ENCODE measurements at regions not wholly inside any gene's neighbourhood (a gene's known extent, or its start where the extent isn't known, plus 50 kb on each side); places are given as distances from the start of the nearest gene placed in this dataset.

DNA sequence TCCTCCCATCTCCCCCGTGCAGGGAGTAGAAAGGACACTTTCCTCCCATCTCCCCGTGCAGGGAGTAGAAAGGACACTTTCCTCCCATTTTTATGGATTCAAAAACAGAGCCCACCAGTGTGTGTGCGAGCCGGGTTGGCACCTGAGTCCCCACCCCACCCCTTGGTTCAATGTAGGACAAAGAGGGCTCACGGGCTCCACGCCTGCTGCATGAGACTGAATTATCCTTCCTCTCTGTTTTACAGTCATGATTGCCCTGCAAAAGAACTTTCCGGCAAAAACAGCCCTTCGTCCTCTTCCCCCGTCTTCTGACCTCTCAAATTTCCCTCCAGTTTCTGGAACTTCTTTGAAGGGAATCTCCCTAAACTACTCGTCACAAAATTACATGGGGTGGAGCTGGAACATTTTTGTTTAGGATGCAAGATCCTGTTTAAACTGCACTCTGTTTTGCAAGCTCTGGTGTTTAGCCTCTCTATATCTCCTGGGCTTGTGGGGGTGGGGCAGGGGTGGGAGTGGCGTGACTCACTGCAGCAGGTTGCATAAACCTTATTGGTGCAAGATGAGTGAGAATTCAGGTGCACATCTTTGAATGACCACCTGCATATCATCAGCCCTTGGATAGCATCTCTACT, 99.8 kb downstream of the PSMG1 start:
- TF ChIP-seq, protein P1, sequence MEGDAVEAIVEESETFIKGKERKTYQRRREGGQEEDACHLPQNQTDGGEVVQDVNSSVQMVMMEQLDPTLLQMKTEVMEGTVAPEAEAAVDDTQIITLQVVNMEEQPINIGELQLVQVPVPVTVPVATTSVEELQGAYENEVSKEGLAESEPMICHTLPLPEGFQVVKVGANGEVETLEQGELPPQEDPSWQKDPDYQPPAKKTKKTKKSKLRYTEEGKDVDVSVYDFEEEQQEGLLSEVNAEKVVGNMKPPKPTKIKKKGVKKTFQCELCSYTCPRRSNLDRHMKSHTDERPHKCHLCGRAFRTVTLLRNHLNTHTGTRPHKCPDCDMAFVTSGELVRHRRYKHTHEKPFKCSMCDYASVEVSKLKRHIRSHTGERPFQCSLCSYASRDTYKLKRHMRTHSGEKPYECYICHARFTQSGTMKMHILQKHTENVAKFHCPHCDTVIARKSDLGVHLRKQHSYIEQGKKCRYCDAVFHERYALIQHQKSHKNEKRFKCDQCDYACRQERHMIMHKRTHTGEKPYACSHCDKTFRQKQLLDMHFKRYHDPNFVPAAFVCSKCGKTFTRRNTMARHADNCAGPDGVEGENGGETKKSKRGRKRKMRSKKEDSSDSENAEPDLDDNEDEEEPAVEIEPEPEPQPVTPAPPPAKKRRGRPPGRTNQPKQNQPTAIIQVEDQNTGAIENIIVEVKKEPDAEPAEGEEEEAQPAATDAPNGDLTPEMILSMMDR (IDR thresholded peaks at IDR 0.05): no peak
- TF ChIP-seq POLR2A (IDR thresholded peaks at IDR 0.05): no peak
